Hepatocyte (in vitro differentiated cells): ENCODE measurements at regions not wholly inside any gene's neighbourhood (a gene's known extent, or its start where the extent isn't known, plus 50 kb on each side); places are given as distances from the start of the nearest gene placed in this dataset.

Experiments
- DNase-seq: peaks from one replicate; pipeline ENCODE4 v3.0.0-alpha.2; 2016; ENCODE audit warnings: low spot score
- H2AFZ ChIP-seq: fragments of 200-600 bp; sonication (generic); 2 replicates; pipeline ENCODE4 v1.6.0; 2016; ENCODE audit warnings: antibody characterized with exemption, mild to moderate bottlenecking
- H3K27ac ChIP-seq: fragments of 200-600 bp; sonication (generic); 2 replicates; pipeline ENCODE4 v1.5.1; 2016; ENCODE audit warnings: mild to moderate bottlenecking
- H3K27me3 ChIP-seq: fragments of 200-600 bp; sonication (generic); 2 replicates; pipeline ENCODE4 v1.6.1; 2016
- H3K36me3 ChIP-seq: fragments of 200-600 bp; sonication (generic); replicated peaks from 2 replicates; pipeline ENCODE4 v1.5.1; 2016; ENCODE audit warnings: low read depth; ENCODE audit not compliant: insufficient read depth
- H3K4me1 ChIP-seq: fragments of 200-600 bp; sonication (generic); 2 replicates; pipeline ENCODE4 v1.5.1; 2016; ENCODE audit warnings: mild to moderate bottlenecking, moderate library complexity; ENCODE audit not compliant: insufficient read depth
- H3K4me2 ChIP-seq: fragments of 200-600 bp; sonication (generic); 2 replicates; pipeline ENCODE4 v1.6.0; 2016
- H3K4me3 ChIP-seq: fragments of 200-600 bp; sonication (generic); 2 replicates; pipeline ENCODE4 v1.5.1; 2016; ENCODE audit warnings: mild to moderate bottlenecking
- H3K79me2 ChIP-seq: fragments of 200-600 bp; sonication (generic); 2 replicates; pipeline ENCODE4 v1.6.0; 2017; ENCODE audit warnings: mild to moderate bottlenecking
- H3K9me2 ChIP-seq: fragments of 200-600 bp; sonication (generic); replicated peaks from 2 replicates; pipeline ENCODE4 v1.6.0; 2017; ENCODE audit warnings: mild to moderate bottlenecking; ENCODE audit not compliant: insufficient read depth
- H3K9me3 ChIP-seq: fragments of 200-600 bp; sonication (generic); 2 replicates; pipeline ENCODE4 v1.5.1; 2016; ENCODE audit warnings: low read depth, mild to moderate bottlenecking
- H4K20me1 ChIP-seq: fragments of 200-600 bp; sonication (generic); 2 replicates; pipeline ENCODE4 v1.6.0; 2016; ENCODE audit warnings: mild to moderate bottlenecking; ENCODE audit not compliant: insufficient read depth, poor library complexity, severe bottlenecking
- CTCF ChIP-seq: fragments of 200-600 bp; sonication (generic); IDR thresholded peaks from 2 replicates; pipeline ENCODE4 v1.5.1; 2016; ENCODE audit warnings: antibody characterized with exemption, mild to moderate bottlenecking; ENCODE audit not compliant: poor library complexity
- EZH2 ChIP-seq: fragments of 200-600 bp; sonication (generic); IDR thresholded peaks from 2 replicates; pipeline ENCODE4 v1.6.1; 2016; ENCODE audit warnings: antibody characterized with exemption, mild to moderate bottlenecking, borderline replicate concordance
- EZH2phosphoT487 ChIP-seq: fragments of 200-600 bp; sonication (generic); IDR thresholded peaks from one replicate; pipeline ENCODE4 v1.6.1; 2018; ENCODE audit warnings: antibody characterized with exemption, mild to moderate bottlenecking, low read depth, moderate library complexity; ENCODE audit not compliant: unreplicated experiment, severe bottlenecking
- WGBS: methylation state at CpG from one replicate; pipeline ENCODE4 v1.1.6; 2016; ENCODE audit warnings: low lambda C conversion rate; ENCODE audit errors: missing lambda C conversion rate; 5-methylcytosine and 5-hydroxymethylcytosine counted together

- Histone ChIP-seq H2AFZ (no peak overlapping the region), H3K27me3 (no peaks in the 10 kb centered on the region), H3K9me3 (no peaks in the 10 kb centered on the region), H3K4me3 (no peak overlapping the region), H3K4me2 (no peak overlapping the region), H3K36me3 (no peaks in the 10 kb centered on the region), H4K20me1 (no peaks in the 10 kb centered on the region), H3K4me1 (peaks cover 3% of the 10 kb centered on the region), H3K27ac (no peak overlapping the region), H3K79me2 (no peaks in the 10 kb centered on the region), H3K9me2 (no peaks in the 10 kb centered on the region)
- no peak for DNase-seq
- TF ChIP-seq EZH2 (no peak), CTCF (no peak), EZH2phosphoT487 (no peak)
- WGBS = 88% methylated on average over 3 of the region's 3 CpGs
Observed at GRCh38 chr5:68843624-68844364, 250.0 kb upstream of the SLC30A5 start.

GRCh38 chr5:68845131-68845530 lies 248.7 kb upstream of the SLC30A5 start:
- Histone ChIP-seq H3K36me3 (no peaks in the 10 kb centered on the region), H2AFZ (no peak overlapping the region), H3K27me3 (no peaks in the 10 kb centered on the region), H3K9me2 (no peaks in the 10 kb centered on the region), H3K4me2 (no peak overlapping the region), H3K9me3 (no peaks in the 10 kb centered on the region), H3K4me1 (no peaks in the 10 kb centered on the region), H4K20me1 (no peaks in the 10 kb centered on the region), H3K27ac (no peak overlapping the region), H3K79me2 (no peaks in the 10 kb centered on the region), H3K4me3 (no peak overlapping the region)
- DNase-seq = no peak
- no peak for TF ChIP-seq EZH2
- no peak for TF ChIP-seq CTCF
- TF ChIP-seq EZH2phosphoT487 = no peak

- Histone ChIP-seq H3K27me3 (no peaks in the 10 kb centered on the region), H3K4me1 (no peaks in the 10 kb centered on the region), H3K27ac (no peak overlapping the region), H3K4me2 (no peak overlapping the region), H3K9me2 (no peaks in the 10 kb centered on the region), H3K36me3 (no peaks in the 10 kb centered on the region), H2AFZ (no peak overlapping the region), H3K79me2 (no peaks in the 10 kb centered on the region), H4K20me1 (no peaks in the 10 kb centered on the region), H3K9me3 (no peaks in the 10 kb centered on the region), H3K4me3 (no peak overlapping the region)
- DNase-seq = no peak
- no peak for TF ChIP-seq CTCF
- TF ChIP-seq EZH2phosphoT487 = no peak
- no peak for TF ChIP-seq EZH2
- 85% methylated on average over 3 of the region's 3 CpGs for WGBS
Observed at GRCh38 chr5:68846828-68847227, 247.0 kb upstream of the SLC30A5 start.
